SU-DHL-6 (cell line): ENCODE measurements at regions not wholly inside any gene's neighbourhood (a gene's known extent, or its start where the extent isn't known, plus 50 kb on each side); places are given as distances from the start of the nearest gene placed in this dataset.

Source experiments
- H2AFZ ChIP-seq: fragments of 200-600 bp; sonication (generic); 2 replicates; pipeline ENCODE4 v1.6.1; 2014; ENCODE audit warnings: low read depth, mild to moderate bottlenecking, moderate library complexity, mixed read lengths, antibody characterized with exemption, low read length; ENCODE audit not compliant: severe bottlenecking
- H3F3A ChIP-seq: fragments of 200-600 bp; shearing (Covaris generic); 2 replicates; pipeline ENCODE4 v1.6.0; 2016; ENCODE audit warnings: antibody characterized with exemption, mild to moderate bottlenecking; ENCODE audit not compliant: insufficient read depth
- H3K27ac ChIP-seq: fragments of 200-600 bp; sonication (generic); 2 replicates; pipeline ENCODE4 v1.5.1; 2016; ENCODE audit warnings: low read depth, mild to moderate bottlenecking, low read length, moderate library complexity, mixed read lengths
- H3K27me3 ChIP-seq: fragments of 200-600 bp; sonication (generic), shearing (Covaris generic); 2 replicates; pipeline ENCODE4 v1.6.0; 2014; ENCODE audit warnings: mild to moderate bottlenecking, low read length
- H3K36me3 ChIP-seq: fragments of 200-600 bp; sonication (generic); 2 replicates; pipeline ENCODE4 v1.6.1; 2014; ENCODE audit warnings: mild to moderate bottlenecking, low read length, mixed read lengths
- H3K4me2 ChIP-seq: fragments of 300-600, 200-600 bp; shearing (Covaris generic), sonication (generic); 2 replicates; pipeline ENCODE4 v1.6.0; 2014; ENCODE audit warnings: low read length, low read depth, mild to moderate bottlenecking; ENCODE audit not compliant: poor library complexity, severe bottlenecking
- H3K4me3 ChIP-seq: fragments of 200-600 bp; sonication (generic); 2 replicates; pipeline ENCODE4 v1.5.1; 2014; ENCODE audit warnings: antibody characterized with exemption, low read length, mild to moderate bottlenecking, mixed read lengths; ENCODE audit not compliant: insufficient read depth, poor library complexity, severe bottlenecking
- H3K79me2 ChIP-seq: fragments of 200-600 bp; sonication (generic); 2 replicates; pipeline ENCODE4 v1.6.1; 2014; ENCODE audit warnings: mild to moderate bottlenecking, low read length, moderate library complexity; ENCODE audit not compliant: insufficient read depth
- H3K9ac ChIP-seq: fragments of 200-600 bp; sonication (generic); 2 replicates; pipeline ENCODE4 v1.7.0; 2014; ENCODE audit warnings: mild to moderate bottlenecking, low read length
- H3K9me2 ChIP-seq: fragments of 200-600 bp; sonication (generic); replicated peaks from 2 replicates; pipeline ENCODE4 v1.6.1; 2014; ENCODE audit warnings: low read length; ENCODE audit not compliant: insufficient read depth
- H3K9me3 ChIP-seq: fragments of 200-600 bp; sonication (generic); 2 replicates; pipeline ENCODE4 v1.6.1; 2014; ENCODE audit warnings: low read length, mixed read lengths; ENCODE audit not compliant: insufficient read depth
- H4K20me1 ChIP-seq: fragments of 200-600 bp; sonication (generic); 2 replicates; pipeline ENCODE4 v1.6.1; 2014; ENCODE audit warnings: low read depth, mild to moderate bottlenecking, antibody characterized with exemption, low read length, moderate library complexity, mixed read lengths
- CTCF ChIP-seq: fragments of 200-600 bp; sonication (generic); IDR thresholded peaks from one replicate; pipeline ENCODE4 v1.5.1; 2017; ENCODE audit warnings: antibody characterized with exemption, mild to moderate bottlenecking, low read length, moderate library complexity; ENCODE audit not compliant: insufficient read depth, poor library complexity, severe bottlenecking
- EZH2phosphoT487 ChIP-seq: fragments of 200-600 bp; sonication (generic), shearing (Covaris generic); conservative IDR thresholded peaks from 2 replicates; pipeline ENCODE4 v1.6.1; 2018; ENCODE audit warnings: mild to moderate bottlenecking, antibody characterized with exemption, low read length, moderate library complexity, mixed read lengths

- Histone ChIP-seq H3K27ac (no peak overlapping the region), H3K27me3 (no peaks in the 10 kb centered on the region), H3F3A (no peaks in the 10 kb centered on the region), H3K36me3 (no peaks in the 10 kb centered on the region), H4K20me1 (no peaks in the 10 kb centered on the region), H3K79me2 (no peaks in the 10 kb centered on the region), H3K9me2 (no peaks in the 10 kb centered on the region), H3K4me2 (no peak overlapping the region), H2AFZ (no peak overlapping the region), H3K9ac (no peak overlapping the region), H3K4me3 (no peak overlapping the region), H3K9me3 (no peaks in the 10 kb centered on the region)
- TF ChIP-seq EZH2phosphoT487 = no peak
- no peak for TF ChIP-seq CTCF
These were observed 2370.9 kb upstream of the RAG2 start for GRCh38 chr11:38968951-38969350.

- Histone ChIP-seq H3F3A (no peaks in the 10 kb centered on the region), H3K9me3 (peaks cover 4% of the 10 kb centered on the region; the same call in 1 of the 2 replicates), H3K9ac (no peak overlapping the region), H3K9me2 (no peaks in the 10 kb centered on the region), H4K20me1 (no peaks in the 10 kb centered on the region), H3K36me3 (no peaks in the 10 kb centered on the region), H3K27ac (no peak overlapping the region), H3K4me3 (no peak overlapping the region), H3K79me2 (no peaks in the 10 kb centered on the region), H3K27me3 (no peaks in the 10 kb centered on the region), H3K4me2 (no peak overlapping the region), H2AFZ (no peak overlapping the region)
- TF ChIP-seq EZH2phosphoT487 (no peak), CTCF (no peak)
These were observed 2354.7 kb upstream of the RAG2 start for GRCh38 chr11:38952698-38953097.

- Histone ChIP-seq H3K9ac (no peak overlapping the region), H3K9me2 (no peaks in the 10 kb centered on the region), H3K4me2 (no peak overlapping the region), H4K20me1 (no peaks in the 10 kb centered on the region), H3K4me3 (no peak overlapping the region), H3K27me3 (no peaks in the 10 kb centered on the region), H3K27ac (no peak overlapping the region), H3K36me3 (no peaks in the 10 kb centered on the region), H3F3A (no peaks in the 10 kb centered on the region), H2AFZ (no peak overlapping the region), H3K79me2 (no peaks in the 10 kb centered on the region), H3K9me3 (peaks cover 4% of the 10 kb centered on the region; the same call in 1 of the 2 replicates)
- TF ChIP-seq EZH2phosphoT487 = no peak
- TF ChIP-seq CTCF = no peak
These were observed 2352.8 kb upstream of the RAG2 start for GRCh38 chr11:38950867-38951266.

- Histone ChIP-seq H3K9me3 (no peaks in the 10 kb centered on the region), H3F3A (no peaks in the 10 kb centered on the region), H3K9ac (no peak overlapping the region), H3K4me2 (no peak overlapping the region), H3K9me2 (no peaks in the 10 kb centered on the region), H3K79me2 (no peaks in the 10 kb centered on the region), H3K27ac (no peak overlapping the region), H3K36me3 (no peaks in the 10 kb centered on the region), H3K27me3 (no peaks in the 10 kb centered on the region), H4K20me1 (no peaks in the 10 kb centered on the region), H3K4me3 (no peak overlapping the region), H2AFZ (no peak overlapping the region)
- TF ChIP-seq CTCF = no peak
- no peak for TF ChIP-seq EZH2phosphoT487
These were observed 2350.4 kb upstream of the RAG2 start for GRCh38 chr11:38948392-38948791.
